NCI-H446 treated with DMSO at 0.1 percent for 48 hours (cell line): ENCODE measurements at regions not wholly inside any gene's neighbourhood (a gene's known extent, or its start where the extent isn't known, plus 50 kb on each side); places are given as distances from the start of the nearest gene placed in this dataset.

Source experiments
- DNase-seq: peaks from one replicate; lab custom pipeline; 2025; lab: John Stamatoyannopoulos, UW

GRCh38 chr2:41775366-41776025 lies 272.3 kb upstream of the PKDCC start:
- DNase-seq, result no peak

- DNase-seq, result no peak
Observed at GRCh38 chr2:41779888-41780287, 267.9 kb upstream of the PKDCC start.

GRCh38 chr2:41782306-41783158 lies 265.3 kb upstream of the PKDCC start:
- DNase-seq, result peak; percentile 29

DNA sequence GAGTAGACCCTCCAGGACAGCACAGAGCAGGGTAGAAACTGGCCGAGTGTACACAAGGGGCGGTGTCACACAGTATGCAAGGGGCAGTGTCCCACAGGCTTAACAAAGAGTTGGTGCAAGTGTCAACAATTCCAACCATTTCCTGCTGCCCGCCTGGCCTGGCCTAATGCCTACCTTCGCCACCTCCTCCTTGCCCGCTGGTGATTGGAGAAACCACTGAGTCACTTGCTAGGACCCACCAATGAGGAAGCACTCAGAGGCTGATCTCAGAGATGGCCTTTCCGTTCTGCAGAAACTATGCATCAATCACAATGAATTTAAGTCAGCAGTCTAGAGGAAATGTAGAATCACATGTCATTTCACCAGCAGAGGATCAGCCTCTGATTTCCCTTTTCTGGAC lies 263.3 kb upstream of the PKDCC start:
- no peak for DNase-seq

DNA sequence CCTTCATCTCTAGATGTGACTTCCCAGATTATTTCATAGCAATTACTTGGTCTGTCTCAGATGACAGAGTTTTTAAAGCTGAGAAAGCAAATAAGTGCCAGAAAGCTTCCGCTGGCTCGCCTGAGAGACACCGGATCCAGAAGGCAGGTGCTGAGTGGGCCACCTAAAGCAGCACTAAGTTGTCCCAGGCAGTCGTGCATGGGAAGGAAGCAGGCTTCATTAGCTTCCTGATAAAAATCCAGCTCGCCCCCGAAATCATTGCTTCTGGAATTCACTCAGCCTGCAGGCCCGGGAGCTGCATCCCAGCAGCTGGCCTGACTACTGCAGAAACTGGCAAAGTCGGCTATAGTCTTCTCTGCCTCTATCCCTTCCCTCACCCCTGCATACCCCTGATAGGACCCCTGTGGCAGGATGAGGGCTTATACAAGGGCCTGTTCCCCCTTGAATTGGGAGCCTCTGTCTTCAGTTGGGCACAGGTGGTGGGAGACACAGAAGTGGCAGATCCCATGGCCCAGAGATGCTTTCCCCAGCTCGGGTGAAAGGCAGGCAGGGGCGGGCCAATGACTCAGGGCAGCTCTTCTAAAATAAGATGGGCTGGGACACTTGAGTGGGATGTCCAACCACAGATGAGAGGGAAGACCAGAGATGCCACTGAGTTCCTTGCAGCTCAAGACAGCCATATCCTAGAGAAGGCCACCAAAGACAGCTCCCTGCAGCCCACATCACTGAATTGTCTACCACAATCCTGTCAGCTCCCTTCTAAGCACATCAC lies 262.4 kb upstream of the PKDCC start:
- DNase-seq, result no peak

- no peak for DNase-seq
Observed at GRCh38 chr2:41791523-41791922, 256.3 kb upstream of the PKDCC start.

DNA sequence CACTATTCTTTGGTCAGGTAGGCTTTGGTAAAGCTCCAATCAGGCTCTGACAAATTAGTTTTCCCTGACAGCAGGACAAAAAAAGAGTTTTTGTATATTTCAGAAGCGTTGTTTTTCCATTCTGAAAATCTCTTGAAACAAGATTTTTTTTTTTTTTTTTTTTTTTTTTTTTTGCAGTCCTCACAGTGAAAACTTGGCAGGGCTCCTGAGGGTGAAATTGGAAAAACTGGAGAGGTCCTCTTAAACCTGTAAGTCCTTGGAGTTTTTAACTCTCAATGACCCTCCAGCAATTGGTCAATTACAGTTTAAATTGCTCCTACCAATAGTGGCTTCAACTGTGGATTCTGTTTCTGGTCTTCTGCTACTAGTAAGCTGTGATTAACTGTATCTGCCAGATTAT lies 244.5 kb upstream of the PKDCC start:
- DNase-seq, result no peak

DNA sequence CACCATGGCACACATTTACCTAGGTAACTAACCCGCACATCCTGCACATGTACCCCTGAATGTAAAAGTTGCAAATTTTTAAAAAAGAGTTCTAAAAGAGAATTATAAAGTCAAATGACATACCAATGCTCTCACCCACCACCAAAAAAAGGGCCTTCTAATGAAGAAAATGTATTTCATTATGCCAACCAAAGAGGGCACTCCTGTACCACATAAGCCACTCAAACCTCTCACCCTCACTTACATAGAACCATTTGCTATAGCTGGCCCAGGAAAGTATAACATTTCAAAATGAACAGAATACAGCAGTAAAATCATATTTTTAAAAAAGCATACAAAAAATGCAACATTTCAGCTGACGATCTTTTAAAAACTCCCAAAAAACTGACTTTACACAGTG lies 241.5 kb upstream of the PKDCC start:
- no peak for DNase-seq

- DNase-seq, result no peak
Observed at GRCh38 chr2:41821167-41821566, 226.7 kb upstream of the PKDCC start.

DNA sequence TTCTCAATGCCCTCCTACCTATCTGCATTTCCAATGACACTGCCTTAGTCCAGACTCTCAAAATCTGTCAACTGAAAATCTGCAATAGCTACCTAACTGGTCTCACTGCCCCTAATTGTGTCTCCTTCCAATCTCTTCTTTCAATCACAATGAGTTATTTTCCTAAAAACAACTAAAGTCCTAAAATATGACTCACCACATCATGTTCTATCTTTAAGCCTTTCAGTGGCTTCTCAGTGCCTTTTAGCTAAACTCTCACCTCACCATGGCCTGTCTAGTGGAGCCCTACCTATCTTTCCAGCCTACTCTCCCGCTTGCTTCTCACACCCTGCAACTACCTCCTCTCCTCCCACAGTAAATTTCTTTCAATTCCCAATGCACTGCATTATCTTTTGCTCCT lies 220.9 kb upstream of the PKDCC start:
- DNase-seq, result no peak

GRCh38 chr2:41827354-41827971 lies 220.4 kb upstream of the PKDCC start:
- no peak for DNase-seq

GRCh38 chr2:41828052-41828643 lies 219.7 kb upstream of the PKDCC start:
- DNase-seq, result no peak

DNA sequence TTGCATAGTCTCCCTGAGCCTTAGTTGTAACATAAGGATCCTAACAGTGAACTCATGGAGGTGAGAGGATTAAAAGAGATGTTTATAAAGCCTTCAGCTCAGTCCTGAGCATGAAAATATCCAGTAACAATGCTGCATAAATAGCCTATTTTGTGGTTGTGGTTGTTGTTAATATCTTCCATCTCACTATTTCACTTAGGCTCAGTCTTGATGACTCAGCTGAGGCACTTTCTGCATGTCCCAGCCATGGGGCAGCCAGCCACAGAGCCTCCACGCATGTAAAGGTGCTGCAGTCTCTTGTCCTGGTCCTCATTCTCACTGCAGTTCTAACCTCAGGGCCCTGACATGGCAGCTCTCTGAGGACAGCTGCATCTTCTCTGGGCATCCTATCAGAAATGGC lies 218.8 kb upstream of the PKDCC start:
- DNase-seq, result no peak

DNA sequence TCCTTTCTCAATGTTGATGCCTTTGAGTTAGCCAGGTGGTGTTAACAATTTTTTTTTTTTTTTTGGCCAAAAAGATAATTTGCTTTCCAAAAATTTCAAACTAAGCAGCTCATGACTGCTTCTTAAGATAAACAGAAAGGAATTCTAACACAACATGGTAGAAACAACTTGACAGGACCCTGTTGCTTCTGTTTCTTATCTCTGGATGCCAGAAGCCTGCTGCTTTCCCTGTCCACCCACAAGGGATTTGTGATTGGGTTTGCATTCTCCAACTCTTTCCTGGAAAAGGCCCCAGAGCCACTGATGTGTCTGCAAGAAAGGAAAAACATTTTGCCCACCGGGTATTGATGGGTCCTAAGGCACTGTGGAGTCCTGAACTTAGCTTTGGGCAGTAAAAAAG lies 217.2 kb upstream of the PKDCC start:
- no peak for DNase-seq

GRCh38 chr2:41832218-41832617 lies 215.6 kb upstream of the PKDCC start:
- no peak for DNase-seq

DNA sequence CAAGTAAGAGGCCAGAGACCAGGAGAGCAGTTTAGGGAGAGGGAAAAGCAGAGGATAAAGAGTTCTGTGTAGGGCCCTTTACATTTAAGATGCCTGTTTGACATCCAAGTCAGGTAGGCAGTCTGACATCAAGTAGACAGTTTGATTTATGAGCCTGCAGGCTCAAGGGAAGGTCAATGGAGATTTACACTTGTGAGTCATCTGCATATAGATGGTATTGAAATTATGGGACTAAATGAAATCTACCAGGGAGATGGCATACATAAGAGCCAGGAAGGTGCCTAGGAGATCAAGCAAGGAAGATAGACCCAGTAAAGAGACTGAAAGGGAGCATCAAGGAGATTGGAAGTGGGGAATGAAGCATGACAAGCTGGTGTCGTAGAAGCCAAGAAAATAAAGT lies 212.4 kb upstream of the PKDCC start:
- no peak for DNase-seq

GRCh38 chr2:41836948-41837347 lies 210.9 kb upstream of the PKDCC start:
- DNase-seq, result no peak

GRCh38 chr2:41837610-41838009 lies 210.2 kb upstream of the PKDCC start:
- DNase-seq, result no peak

DNA sequence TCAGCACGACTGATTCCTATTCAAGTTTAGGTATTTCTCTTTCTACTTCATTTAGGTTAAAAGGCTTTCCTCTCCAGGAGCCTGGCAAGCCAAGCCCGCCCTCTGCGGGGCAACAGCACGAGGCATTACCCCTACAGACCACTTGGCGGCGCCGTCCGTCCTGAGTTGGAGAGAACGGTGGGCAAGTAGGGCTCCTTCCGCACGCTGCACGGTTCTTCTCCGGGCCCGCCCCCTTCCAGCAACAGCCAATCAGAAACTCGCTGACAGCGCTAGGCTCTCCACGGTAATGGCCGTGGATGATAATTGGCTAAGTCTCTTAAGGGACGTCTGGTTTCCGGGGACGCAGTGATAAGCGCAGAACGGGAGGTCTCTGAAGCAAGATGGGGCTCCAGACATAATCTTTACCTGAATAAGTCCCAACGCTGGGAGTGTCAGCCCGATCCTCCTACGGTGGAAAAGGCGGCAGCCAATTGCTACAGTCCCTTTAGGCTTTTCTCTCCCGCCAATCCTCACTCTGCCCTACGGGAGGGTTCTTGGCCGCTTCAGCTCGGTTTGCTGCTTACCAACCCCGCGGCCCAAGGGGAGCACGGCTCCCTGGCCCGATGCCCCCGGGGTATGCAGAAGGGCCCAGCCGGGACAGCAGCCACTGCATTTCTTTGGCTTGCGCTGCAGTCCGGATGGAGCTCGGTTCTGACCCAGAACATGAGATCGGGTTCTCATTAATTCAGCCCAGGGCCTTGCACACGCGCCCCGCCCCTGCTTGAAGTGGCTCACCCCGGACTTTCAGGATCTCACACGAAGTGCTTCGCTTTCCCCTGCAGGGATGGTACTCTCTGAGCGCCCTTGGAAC lies 206.9 kb upstream of the PKDCC start:
- peak; percentile 86 for DNase-seq

- no peak for DNase-seq
Observed at GRCh38 chr2:41846962-41847361, 200.9 kb upstream of the PKDCC start.
